K562 (cell line): ENCODE measurements at regions not wholly inside any gene's neighbourhood (a gene's known extent, or its start where the extent isn't known, plus 50 kb on each side); places are given as distances from the start of the nearest gene placed in this dataset.

Source experiments
- ADNP ChIP-seq: fragments of 200-800 bp; sonication (Bioruptor generic); IDR thresholded peaks from 2 replicates; pipeline ENCODE4 v1.6.1; 2016; ENCODE audit warnings: missing genetic modification characterization, missing compliant biosample characterization
- MTA2 ChIP-seq: fragments of 450-650 bp; IDR thresholded peaks from 2 replicates; pipeline ENCODE4 v1.6.1; 2016; ENCODE audit warnings: low read depth
- TAF7 ChIP-seq: fragments of 450-650 bp; IDR thresholded peaks from 2 replicates; pipeline ENCODE4 v1.6.1; 2016; ENCODE audit warnings: missing genetic modification characterization, missing compliant biosample characterization
- ZNF695 ChIP-seq: fragments of 450-650 bp; formaldehyde crosslinking; IDR thresholded peaks from 2 replicates; pipeline ENCODE4 v1.4.0; 2020; ENCODE audit warnings: mild to moderate bottlenecking, moderate library complexity
- TF ChIP-seq, protein P1 (sequence below): fragments of 250-450 bp; sonication (Bioruptor Pico); IDR thresholded peaks from 2 replicates; pipeline ENCODE4 v1.4.0; 2020; ENCODE audit warnings: mild to moderate bottlenecking, moderate library complexity
- TF ChIP-seq, protein P2 (sequence below): fragments of 450-650 bp; IDR thresholded peaks from 2 replicates; pipeline ENCODE4 v1.7.1; 2018; ENCODE audit warnings: mild to moderate bottlenecking, low read depth; ENCODE audit not compliant: partially characterized antibody
- TF ChIP-seq, protein P3 (sequence below): fragments of 250-450 bp; sonication (Bioruptor Pico); IDR thresholded peaks from 2 replicates; pipeline ENCODE4 v1.9.0; 2021; ENCODE audit warnings: mild to moderate bottlenecking, inconsistent platforms
- TF ChIP-seq, protein P4 (sequence below): IDR thresholded peaks from 2 replicates; pipeline ENCODE4 v1.6.1; 2014; ENCODE audit warnings: antibody characterized with exemption
- TF ChIP-seq, protein P5 (sequence below): sonication (generic); formaldehyde crosslinking; IDR thresholded peaks from 2 replicates; pipeline ENCODE4 v1.8.1; 2023; ENCODE audit warnings: mild to moderate bottlenecking, missing genetic modification reagents
- TF ChIP-seq, protein P6 (sequence below): fragments of 450-650 bp; IDR thresholded peaks from 2 replicates; pipeline ENCODE4 v1.6.1; 2016; ENCODE audit warnings: borderline replicate concordance

DNA sequence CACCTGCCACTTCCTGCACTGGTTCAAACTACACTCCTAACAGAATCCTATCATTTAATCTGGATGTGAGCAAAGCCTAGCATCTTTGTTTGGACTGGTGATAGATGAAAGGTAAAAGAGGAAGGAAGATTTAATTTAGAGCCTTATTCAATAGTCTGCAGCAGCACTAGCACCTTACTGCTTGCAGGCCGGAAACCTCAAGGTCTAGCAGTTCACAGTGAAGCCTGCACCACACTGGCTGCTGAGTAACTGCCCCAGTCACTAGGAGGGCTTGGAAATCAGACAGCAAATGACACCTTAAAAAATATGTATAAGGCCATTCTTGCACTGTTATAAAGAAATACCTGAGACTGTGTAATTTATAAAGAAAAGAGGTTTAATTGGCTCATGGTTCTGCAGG lies 358.0 kb downstream of the DAD1 start (continued):
- TF ChIP-seq, protein P1, sequence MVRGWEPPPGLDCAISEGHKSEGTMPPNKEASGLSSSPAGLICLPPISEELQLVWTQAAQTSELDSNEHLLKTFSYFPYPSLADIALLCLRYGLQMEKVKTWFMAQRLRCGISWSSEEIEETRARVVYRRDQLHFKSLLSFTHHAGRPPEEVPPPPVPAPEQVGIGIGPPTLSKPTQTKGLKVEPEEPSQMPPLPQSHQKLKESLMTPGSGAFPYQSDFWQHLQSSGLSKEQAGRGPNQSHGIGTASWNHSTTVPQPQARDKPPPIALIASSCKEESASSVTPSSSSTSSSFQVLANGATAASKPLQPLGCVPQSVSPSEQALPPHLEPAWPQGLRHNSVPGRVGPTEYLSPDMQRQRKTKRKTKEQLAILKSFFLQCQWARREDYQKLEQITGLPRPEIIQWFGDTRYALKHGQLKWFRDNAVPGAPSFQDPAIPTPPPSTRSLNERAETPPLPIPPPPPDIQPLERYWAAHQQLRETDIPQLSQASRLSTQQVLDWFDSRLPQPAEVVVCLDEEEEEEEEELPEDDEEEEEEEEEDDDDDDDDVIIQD = no peak
- TF ChIP-seq, protein P2, sequence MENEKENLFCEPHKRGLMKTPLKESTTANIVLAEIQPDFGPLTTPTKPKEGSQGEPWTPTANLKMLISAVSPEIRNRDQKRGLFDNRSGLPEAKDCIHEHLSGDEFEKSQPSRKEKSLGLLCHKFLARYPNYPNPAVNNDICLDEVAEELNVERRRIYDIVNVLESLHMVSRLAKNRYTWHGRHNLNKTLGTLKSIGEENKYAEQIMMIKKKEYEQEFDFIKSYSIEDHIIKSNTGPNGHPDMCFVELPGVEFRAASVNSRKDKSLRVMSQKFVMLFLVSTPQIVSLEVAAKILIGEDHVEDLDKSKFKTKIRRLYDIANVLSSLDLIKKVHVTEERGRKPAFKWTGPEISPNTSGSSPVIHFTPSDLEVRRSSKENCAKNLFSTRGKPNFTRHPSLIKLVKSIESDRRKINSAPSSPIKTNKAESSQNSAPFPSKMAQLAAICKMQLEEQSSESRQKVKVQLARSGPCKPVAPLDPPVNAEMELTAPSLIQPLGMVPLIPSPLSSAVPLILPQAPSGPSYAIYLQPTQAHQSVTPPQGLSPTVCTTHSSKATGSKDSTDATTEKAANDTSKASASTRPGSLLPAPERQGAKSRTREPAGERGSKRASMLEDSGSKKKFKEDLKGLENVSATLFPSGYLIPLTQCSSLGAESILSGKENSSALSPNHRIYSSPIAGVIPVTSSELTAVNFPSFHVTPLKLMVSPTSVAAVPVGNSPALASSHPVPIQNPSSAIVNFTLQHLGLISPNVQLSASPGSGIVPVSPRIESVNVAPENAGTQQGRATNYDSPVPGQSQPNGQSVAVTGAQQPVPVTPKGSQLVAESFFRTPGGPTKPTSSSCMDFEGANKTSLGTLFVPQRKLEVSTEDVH = no peak
- TF ChIP-seq ZNF695 (CRISPR knock-in tag) = no peak
- TF ChIP-seq, protein P3, sequence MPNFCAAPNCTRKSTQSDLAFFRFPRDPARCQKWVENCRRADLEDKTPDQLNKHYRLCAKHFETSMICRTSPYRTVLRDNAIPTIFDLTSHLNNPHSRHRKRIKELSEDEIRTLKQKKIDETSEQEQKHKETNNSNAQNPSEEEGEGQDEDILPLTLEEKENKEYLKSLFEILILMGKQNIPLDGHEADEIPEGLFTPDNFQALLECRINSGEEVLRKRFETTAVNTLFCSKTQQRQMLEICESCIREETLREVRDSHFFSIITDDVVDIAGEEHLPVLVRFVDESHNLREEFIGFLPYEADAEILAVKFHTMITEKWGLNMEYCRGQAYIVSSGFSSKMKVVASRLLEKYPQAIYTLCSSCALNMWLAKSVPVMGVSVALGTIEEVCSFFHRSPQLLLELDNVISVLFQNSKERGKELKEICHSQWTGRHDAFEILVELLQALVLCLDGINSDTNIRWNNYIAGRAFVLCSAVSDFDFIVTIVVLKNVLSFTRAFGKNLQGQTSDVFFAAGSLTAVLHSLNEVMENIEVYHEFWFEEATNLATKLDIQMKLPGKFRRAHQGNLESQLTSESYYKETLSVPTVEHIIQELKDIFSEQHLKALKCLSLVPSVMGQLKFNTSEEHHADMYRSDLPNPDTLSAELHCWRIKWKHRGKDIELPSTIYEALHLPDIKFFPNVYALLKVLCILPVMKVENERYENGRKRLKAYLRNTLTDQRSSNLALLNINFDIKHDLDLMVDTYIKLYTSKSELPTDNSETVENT (CRISPR knock-in tag) = no peak
- TF ChIP-seq, protein P4, sequence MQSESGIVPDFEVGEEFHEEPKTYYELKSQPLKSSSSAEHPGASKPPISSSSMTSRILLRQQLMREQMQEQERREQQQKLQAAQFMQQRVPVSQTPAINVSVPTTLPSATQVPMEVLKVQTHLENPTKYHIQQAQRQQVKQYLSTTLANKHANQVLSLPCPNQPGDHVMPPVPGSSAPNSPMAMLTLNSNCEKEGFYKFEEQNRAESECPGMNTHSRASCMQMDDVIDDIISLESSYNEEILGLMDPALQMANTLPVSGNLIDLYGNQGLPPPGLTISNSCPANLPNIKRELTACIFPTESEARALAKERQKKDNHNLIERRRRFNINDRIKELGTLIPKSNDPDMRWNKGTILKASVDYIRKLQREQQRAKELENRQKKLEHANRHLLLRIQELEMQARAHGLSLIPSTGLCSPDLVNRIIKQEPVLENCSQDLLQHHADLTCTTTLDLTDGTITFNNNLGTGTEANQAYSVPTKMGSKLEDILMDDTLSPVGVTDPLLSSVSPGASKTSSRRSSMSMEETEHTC = no peak
- TF ChIP-seq, protein P5, sequence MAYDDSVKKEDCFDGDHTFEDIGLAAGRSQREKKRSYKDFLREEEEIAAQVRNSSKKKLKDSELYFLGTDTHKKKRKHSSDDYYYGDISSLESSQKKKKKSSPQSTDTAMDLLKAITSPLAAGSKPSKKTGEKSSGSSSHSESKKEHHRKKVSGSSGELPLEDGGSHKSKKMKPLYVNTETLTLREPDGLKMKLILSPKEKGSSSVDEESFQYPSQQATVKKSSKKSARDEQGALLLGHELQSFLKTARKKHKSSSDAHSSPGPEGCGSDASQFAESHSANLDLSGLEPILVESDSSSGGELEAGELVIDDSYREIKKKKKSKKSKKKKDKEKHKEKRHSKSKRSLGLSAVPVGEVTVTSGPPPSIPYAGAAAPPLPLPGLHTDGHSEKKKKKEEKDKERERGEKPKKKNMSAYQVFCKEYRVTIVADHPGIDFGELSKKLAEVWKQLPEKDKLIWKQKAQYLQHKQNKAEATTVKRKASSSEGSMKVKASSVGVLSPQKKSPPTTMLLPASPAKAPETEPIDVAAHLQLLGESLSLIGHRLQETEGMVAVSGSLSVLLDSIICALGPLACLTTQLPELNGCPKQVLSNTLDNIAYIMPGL (CRISPR knock-in tag) = no peak
- TF ChIP-seq ADNP = no peak
- TF ChIP-seq, protein P6, sequence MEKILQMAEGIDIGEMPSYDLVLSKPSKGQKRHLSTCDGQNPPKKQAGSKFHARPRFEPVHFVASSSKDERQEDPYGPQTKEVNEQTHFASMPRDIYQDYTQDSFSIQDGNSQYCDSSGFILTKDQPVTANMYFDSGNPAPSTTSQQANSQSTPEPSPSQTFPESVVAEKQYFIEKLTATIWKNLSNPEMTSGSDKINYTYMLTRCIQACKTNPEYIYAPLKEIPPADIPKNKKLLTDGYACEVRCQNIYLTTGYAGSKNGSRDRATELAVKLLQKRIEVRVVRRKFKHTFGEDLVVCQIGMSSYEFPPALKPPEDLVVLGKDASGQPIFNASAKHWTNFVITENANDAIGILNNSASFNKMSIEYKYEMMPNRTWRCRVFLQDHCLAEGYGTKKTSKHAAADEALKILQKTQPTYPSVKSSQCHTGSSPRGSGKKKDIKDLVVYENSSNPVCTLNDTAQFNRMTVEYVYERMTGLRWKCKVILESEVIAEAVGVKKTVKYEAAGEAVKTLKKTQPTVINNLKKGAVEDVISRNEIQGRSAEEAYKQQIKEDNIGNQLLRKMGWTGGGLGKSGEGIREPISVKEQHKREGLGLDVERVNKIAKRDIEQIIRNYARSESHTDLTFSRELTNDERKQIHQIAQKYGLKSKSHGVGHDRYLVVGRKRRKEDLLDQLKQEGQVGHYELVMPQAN = no peak
- no peak for TF ChIP-seq MTA2
- no peak for TF ChIP-seq TAF7 (tag)
- TF ChIP-seq, all 486 proteins: peak for 0
